Cerebellar cortex (tissue), 1 donor: ENCODE measurements at regions not wholly inside any gene's neighbourhood (a gene's known extent, or its start where the extent isn't known, plus 50 kb on each side); places are given as distances from the start of the nearest gene placed in this dataset.

Experiments
- DNase-seq: peaks from one replicate; pipeline ENCODE4 v3.0.0-alpha.2; 2015; ENCODE audit warnings: low spot score

- no peak for DNase-seq
Measured at GRCh38 chr6:113600551-113601339, 256.4 kb upstream of the MARCKS start.

GRCh38 chr6:113607821-113608545 lies 249.2 kb upstream of the MARCKS start:
- no peak for DNase-seq

GRCh38 chr6:113610377-113610988 lies 246.7 kb upstream of the MARCKS start:
- DNase-seq = peak; percentile 31

GRCh38 chr6:113616701-113617274 lies 240.4 kb upstream of the MARCKS start:
- no peak for DNase-seq

GRCh38 chr6:113619077-113619476 lies 238.1 kb upstream of the MARCKS start:
- DNase-seq = no peak

- DNase-seq = no peak
Measured at GRCh38 chr6:113620386-113620785, 236.8 kb upstream of the MARCKS start.

GRCh38 chr6:113622254-113622653 lies 234.9 kb upstream of the MARCKS start:
- no peak for DNase-seq

- no peak for DNase-seq
Measured at GRCh38 chr6:113623129-113623528, 234.0 kb upstream of the MARCKS start.

- DNase-seq = no peak
Measured at GRCh38 chr6:113625850-113626249, 231.3 kb upstream of the MARCKS start.

- no peak for DNase-seq
Measured at GRCh38 chr6:113626475-113626874, 230.7 kb upstream of the MARCKS start.

GRCh38 chr6:113627480-113627879 lies 229.7 kb upstream of the MARCKS start:
- no peak for DNase-seq

- DNase-seq = no peak
Measured at GRCh38 chr6:113629256-113629655, 227.9 kb upstream of the MARCKS start.

- DNase-seq = no peak
Measured at GRCh38 chr6:113629975-113630737, 227.0 kb upstream of the MARCKS start.

GRCh38 chr6:113630738-113631535 lies 226.2 kb upstream of the MARCKS start:
- DNase-seq = no peak

- no peak for DNase-seq
Measured at GRCh38 chr6:113631666-113632065, 225.5 kb upstream of the MARCKS start.

- no peak for DNase-seq
Measured at GRCh38 chr6:113632220-113632864, 224.8 kb upstream of the MARCKS start.

GRCh38 chr6:113633638-113634037 lies 223.5 kb upstream of the MARCKS start:
- DNase-seq = no peak

- no peak for DNase-seq
Measured at GRCh38 chr6:113634352-113635163, 222.6 kb upstream of the MARCKS start.

GRCh38 chr6:113635222-113635986 lies 221.7 kb upstream of the MARCKS start:
- no peak for DNase-seq
